H1 (cell line): ENCODE measurements at regions not wholly inside any gene's neighbourhood (a gene's known extent, or its start where the extent isn't known, plus 50 kb on each side); places are given as distances from the start of the nearest gene placed in this dataset.

Source experiments
- ATF3 ChIP-seq: IDR thresholded peaks from 2 replicates; pipeline ENCODE4 v1.6.1; 2011; ENCODE audit warnings: low read depth, mild to moderate bottlenecking, low read length; ENCODE audit not compliant: insufficient read depth
- SRF ChIP-seq: IDR thresholded peaks from 2 replicates; pipeline ENCODE4 v1.6.1; 2011; ENCODE audit warnings: mild to moderate bottlenecking, low read depth, low read length, moderate library complexity

GRCh38 chr11:20278727-20279126 is 84.8 kb upstream of the HTATIP2 start (continued):
- TF ChIP-seq ATF3 (no peak), SRF (no peak)
